Neural progenitor cell (in vitro differentiated cells): ENCODE measurements at regions not wholly inside any gene's neighbourhood (a gene's known extent, or its start where the extent isn't known, plus 50 kb on each side); places are given as distances from the start of the nearest gene placed in this dataset.
"Not testable (repeated sequence)": the region's sequence is repeated elsewhere in the genome, so short reads cannot be mapped to it uniquely, and the experiment has no call there.

Experiments
- DNase-seq: peaks from one replicate; pipeline ENCODE4 v3.0.0-alpha.2; 2016; ENCODE audit warnings: low spot score
- H2AFZ ChIP-seq: fragments of 200-600 bp; sonication (generic); replicated peaks from 2 replicates; pipeline ENCODE4 v1.6.1; 2016; ENCODE audit warnings: antibody characterized with exemption
- H3F3A ChIP-seq: fragments of 200-600 bp; sonication (generic); 2 replicates; pipeline ENCODE4 v1.6.1; 2016; ENCODE audit warnings: antibody characterized with exemption, low read depth
- H3K27ac ChIP-seq: fragments of 200-600 bp; sonication (generic); 2 replicates; pipeline ENCODE4 v1.5.1; 2016; ENCODE audit warnings: mild to moderate bottlenecking
- H3K27me3 ChIP-seq: fragments of 200-600 bp; sonication (generic); 2 replicates; pipeline ENCODE4 v1.6.1; 2016; ENCODE audit warnings: mild to moderate bottlenecking, moderate library complexity
- H3K36me3 ChIP-seq: fragments of 200-600 bp; sonication (generic); 2 replicates; pipeline ENCODE4 v1.5.1; 2016
- H3K4me1 ChIP-seq: fragments of 200-600 bp; sonication (generic); 2 replicates; pipeline ENCODE4 v1.6.1; 2016; ENCODE audit warnings: mixed run types
- H3K4me2 ChIP-seq: fragments of 200-600 bp; sonication (generic); 2 replicates; pipeline ENCODE4 v1.6.1; 2016
- H3K4me3 ChIP-seq: fragments of 200-600 bp; sonication (generic); 2 replicates; pipeline ENCODE4 v1.5.1; 2016
- H3K79me2 ChIP-seq: fragments of 200-600 bp; sonication (generic); 2 replicates; pipeline ENCODE4 v1.6.1; 2016; ENCODE audit warnings: low read depth
- H3K9ac ChIP-seq: fragments of 200-600 bp; sonication (generic); 2 replicates; pipeline ENCODE4 v1.6.1; 2016
- H3K9me3 ChIP-seq: fragments of 200-600 bp; sonication (generic); 2 replicates; pipeline ENCODE4 v1.5.1; 2016; ENCODE audit warnings: low read depth
- H4K20me1 ChIP-seq: fragments of 200-600 bp; sonication (generic); 2 replicates; pipeline ENCODE4 v1.6.1; 2016; ENCODE audit warnings: low read depth
- H3K27ac Mint-ChIP-seq: 3 replicates; pipeline ENCODE4 v1.8.0; 2021; ENCODE audit warnings: mixed read lengths
- H3K27me3 Mint-ChIP-seq: 2 replicates; pipeline ENCODE4 v1.8.0; 2022; ENCODE audit warnings: low read depth, mild to moderate bottlenecking, inconsistent platforms, moderate library complexity, mixed read lengths; ENCODE audit not compliant: insufficient read depth
- H3K36me3 Mint-ChIP-seq: 3 replicates; pipeline ENCODE4 v1.8.0; 2021; ENCODE audit warnings: mixed read lengths
- H3K4me1 Mint-ChIP-seq: 3 replicates; pipeline ENCODE4 v1.8.0; 2021; ENCODE audit warnings: mixed read lengths
- H3K4me3 Mint-ChIP-seq: 3 replicates; pipeline ENCODE4 v1.8.0; 2021; ENCODE audit warnings: mild to moderate bottlenecking, moderate library complexity, mixed read lengths
- H3K9me3 Mint-ChIP-seq: 3 replicates; pipeline ENCODE4 v1.8.0; 2020; ENCODE audit warnings: mixed read lengths
- EZH2 ChIP-seq: fragments of 200-600 bp; sonication (generic); IDR thresholded peaks from 2 replicates; pipeline ENCODE4 v1.6.1; 2017; ENCODE audit warnings: antibody characterized with exemption, mild to moderate bottlenecking, moderate library complexity
- EZH2phosphoT487 ChIP-seq: fragments of 200-600 bp; sonication (generic); IDR thresholded peaks from 2 replicates; pipeline ENCODE4 v1.6.1; 2017; ENCODE audit warnings: antibody characterized with exemption
- TF ChIP-seq, protein P1 (sequence below): fragments of 200-600 bp; sonication (generic); IDR thresholded peaks from 2 replicates; pipeline ENCODE4 v1.5.1; 2017; ENCODE audit warnings: antibody characterized with exemption, mild to moderate bottlenecking

- Histone ChIP-seq H3K4me2 (no peak overlapping the region), H3K27ac (no peak overlapping the region), H3K27me3 (no peaks in the 10 kb centered on the region), H4K20me1 (no peaks in the 10 kb centered on the region), H3K36me3 (no peaks in the 10 kb centered on the region), H3K79me2 (no peaks in the 10 kb centered on the region), H2AFZ (no peak overlapping the region), H3K4me3 (no peak overlapping the region), H3K4me1 (no peaks in the 10 kb centered on the region), H3K9ac (no peak overlapping the region), H3F3A (no peaks in the 10 kb centered on the region), H3K9me3 (no peaks in the 10 kb centered on the region)
- TF ChIP-seq, protein P1, sequence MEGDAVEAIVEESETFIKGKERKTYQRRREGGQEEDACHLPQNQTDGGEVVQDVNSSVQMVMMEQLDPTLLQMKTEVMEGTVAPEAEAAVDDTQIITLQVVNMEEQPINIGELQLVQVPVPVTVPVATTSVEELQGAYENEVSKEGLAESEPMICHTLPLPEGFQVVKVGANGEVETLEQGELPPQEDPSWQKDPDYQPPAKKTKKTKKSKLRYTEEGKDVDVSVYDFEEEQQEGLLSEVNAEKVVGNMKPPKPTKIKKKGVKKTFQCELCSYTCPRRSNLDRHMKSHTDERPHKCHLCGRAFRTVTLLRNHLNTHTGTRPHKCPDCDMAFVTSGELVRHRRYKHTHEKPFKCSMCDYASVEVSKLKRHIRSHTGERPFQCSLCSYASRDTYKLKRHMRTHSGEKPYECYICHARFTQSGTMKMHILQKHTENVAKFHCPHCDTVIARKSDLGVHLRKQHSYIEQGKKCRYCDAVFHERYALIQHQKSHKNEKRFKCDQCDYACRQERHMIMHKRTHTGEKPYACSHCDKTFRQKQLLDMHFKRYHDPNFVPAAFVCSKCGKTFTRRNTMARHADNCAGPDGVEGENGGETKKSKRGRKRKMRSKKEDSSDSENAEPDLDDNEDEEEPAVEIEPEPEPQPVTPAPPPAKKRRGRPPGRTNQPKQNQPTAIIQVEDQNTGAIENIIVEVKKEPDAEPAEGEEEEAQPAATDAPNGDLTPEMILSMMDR = no peak
- TF ChIP-seq EZH2 = no peak
- TF ChIP-seq EZH2phosphoT487 = no peak
- no peak overlapping the region for H3K27ac Mint-ChIP-seq
- H3K36me3 Mint-ChIP-seq = no peaks in the 10 kb centered on the region
- DNase-seq = no peak
- H3K4me3 Mint-ChIP-seq = no peak overlapping the region
- no peaks in the 10 kb centered on the region for H3K4me1 Mint-ChIP-seq
- H3K27me3 Mint-ChIP-seq = peaks cover 3% of the 10 kb centered on the region
- H3K9me3 Mint-ChIP-seq = no peaks in the 10 kb centered on the region
Measured at GRCh38 chr2:19623488-19623887, 265.1 kb upstream of the OSR1 start.

- Histone ChIP-seq H3K27ac (no peak overlapping the region), H3K9me3 (peaks cover 3% of the 10 kb centered on the region), H4K20me1 (no peaks in the 10 kb centered on the region), H2AFZ (no peak overlapping the region), H3K4me2 (no peak overlapping the region), H3K9ac (no peak overlapping the region), H3K36me3 (no peaks in the 10 kb centered on the region), H3K4me3 (no peak overlapping the region), H3K79me2 (no peaks in the 10 kb centered on the region), H3K4me1 (no peaks in the 10 kb centered on the region), H3F3A (no peaks in the 10 kb centered on the region), H3K27me3 (no peaks in the 10 kb centered on the region)
- Mint-ChIP-seq H3K4me3 (no peak overlapping the region), H3K36me3 (no peaks in the 10 kb centered on the region), H3K4me1 (no peaks in the 10 kb centered on the region), H3K27me3 (no peaks in the 10 kb centered on the region), H3K9me3 (peaks cover 27% of the 10 kb centered on the region), H3K27ac (no peak overlapping the region)
- no peak for DNase-seq
- no peak for TF ChIP-seq EZH2
- no peak for TF ChIP-seq EZH2phosphoT487
Measured at GRCh38 chr2:19617257-19617848, 258.9 kb upstream of the OSR1 start.

DNA sequence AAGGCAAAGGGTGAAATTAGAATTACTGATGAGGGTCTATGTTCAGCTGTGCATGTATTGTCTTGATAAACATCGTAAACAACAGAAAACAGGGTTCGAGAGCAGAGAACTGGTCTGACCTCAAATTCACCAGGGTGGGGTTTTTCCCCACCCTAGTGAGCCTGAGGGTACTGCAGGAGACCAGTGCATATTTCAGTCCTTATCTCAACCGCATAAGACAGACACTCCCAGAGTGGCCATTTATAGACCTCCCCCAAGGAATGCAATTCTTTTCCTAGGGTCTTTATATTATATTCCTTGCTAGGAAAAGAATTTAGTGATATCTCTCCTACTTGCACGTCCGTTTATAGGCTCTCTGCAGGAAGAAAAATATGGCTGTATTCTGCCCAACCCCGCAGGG lies 257.0 kb upstream of the OSR1 start:
- H3K36me3 Mint-ChIP-seq, H3K27ac Mint-ChIP-seq, H3K4me2 ChIP-seq, H3K79me2 ChIP-seq, H3K27ac ChIP-seq, DNase-seq, H3K4me3 Mint-ChIP-seq, H3K4me3 ChIP-seq, H3K4me1 Mint-ChIP-seq, H4K20me1 ChIP-seq, H3K27me3 Mint-ChIP-seq, H3K27me3 ChIP-seq, H3K36me3 ChIP-seq, H3K9ac ChIP-seq, H3K4me1 ChIP-seq, H2AFZ ChIP-seq, H3K9me3 ChIP-seq, H3F3A ChIP-seq: not testable (repeated sequence)
- H3K9me3 Mint-ChIP-seq = peaks cover 29% of the 10 kb centered on the region

DNA sequence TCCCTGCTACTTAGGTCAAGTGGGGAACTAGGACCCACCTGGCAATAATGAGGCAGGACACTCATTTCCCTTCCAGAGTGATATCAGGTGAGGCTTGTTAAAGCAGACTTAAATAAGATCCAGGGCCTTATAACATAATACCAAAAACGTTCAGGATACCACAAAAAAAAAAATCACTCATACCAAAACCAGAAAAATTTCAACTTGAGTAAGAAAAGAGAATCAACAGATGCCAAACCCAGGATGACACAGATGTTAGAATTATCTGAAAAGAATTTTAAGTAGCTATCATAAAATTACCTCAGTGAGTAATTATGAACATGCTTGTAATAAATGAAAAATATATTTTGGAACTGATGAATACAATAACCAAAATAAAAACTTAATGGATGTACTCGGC lies 255.6 kb upstream of the OSR1 start:
- peaks cover 3% of the 10 kb centered on the region for H3K9me3 ChIP-seq
- H3F3A ChIP-seq = no peaks in the 10 kb centered on the region
- H3K79me2 ChIP-seq = no peaks in the 10 kb centered on the region
- H3K4me3 ChIP-seq = no peak overlapping the region
- no peaks in the 10 kb centered on the region for H4K20me1 ChIP-seq
- H3K4me2 ChIP-seq = no peak overlapping the region
- no peak overlapping the region for H3K27ac ChIP-seq
- DNase-seq = no peak
- Mint-ChIP-seq H3K27ac (no peak overlapping the region), H3K4me3 (no peak overlapping the region), H3K27me3 (no peaks in the 10 kb centered on the region), H3K4me1 (no peaks in the 10 kb centered on the region), H3K36me3 (no peaks in the 10 kb centered on the region), H3K9me3 (peaks cover 29% of the 10 kb centered on the region)
- no peaks in the 10 kb centered on the region for H3K27me3 ChIP-seq
- H2AFZ ChIP-seq = no peak overlapping the region
- H3K4me1 ChIP-seq = no peaks in the 10 kb centered on the region
- no peaks in the 10 kb centered on the region for H3K36me3 ChIP-seq
- no peak overlapping the region for H3K9ac ChIP-seq
- TF ChIP-seq, protein P1 = no peak
- TF ChIP-seq EZH2phosphoT487 (no peak), EZH2 (no peak)
